GM18508 (cell line): ENCODE measurements at regions not wholly inside any gene's neighbourhood (a gene's known extent, or its start where the extent isn't known, plus 50 kb on each side); places are given as distances from the start of the nearest gene placed in this dataset.

ENCODE experiments used
- ATAC-seq: cut with Tn5 transposase; IDR thresholded peaks from one replicate; pipeline ENCODE4 v1.9.1; 2021; ENCODE audit warnings: moderate number of reproducible peaks; ENCODE audit not compliant: insufficient read depth, unreplicated experiment

- no peak for ATAC-seq
Observed at GRCh38 chr9:84393266-84393950, 52.9 kb upstream of the SLC28A3 start.

GRCh38 chr9:84394036-84394435, 53.5 kb upstream of the SLC28A3 start:
- ATAC-seq, result no peak

DNA sequence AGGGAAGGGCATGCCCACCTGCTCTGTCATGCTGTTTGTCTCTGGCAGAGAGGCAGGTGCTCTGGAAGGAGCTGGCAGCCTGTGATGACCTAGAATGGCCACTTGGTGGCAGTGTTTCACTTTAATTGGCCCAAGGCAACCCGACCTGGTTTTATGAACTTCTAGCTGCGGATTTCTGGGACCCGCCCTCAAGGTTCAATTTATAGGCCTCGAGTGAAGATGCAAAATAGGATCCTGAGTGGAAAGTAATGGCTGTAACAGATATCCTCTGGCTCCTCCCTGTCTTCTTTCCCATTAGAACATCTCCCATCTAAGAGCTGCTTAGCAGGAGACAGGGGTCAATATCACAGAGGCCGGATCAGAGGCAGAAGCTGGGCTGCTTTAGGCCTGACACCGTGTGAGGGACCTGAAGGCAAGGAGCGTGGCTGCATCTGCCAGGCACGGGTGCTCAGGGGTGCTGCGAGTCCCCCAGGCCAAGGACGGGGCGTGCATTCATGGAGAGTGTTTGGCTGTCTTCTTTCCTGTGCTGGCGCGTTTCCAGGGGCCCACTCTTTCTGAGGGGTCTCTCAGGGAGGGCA, 56.7 kb upstream of the SLC28A3 start:
- ATAC-seq, result no peak

DNA sequence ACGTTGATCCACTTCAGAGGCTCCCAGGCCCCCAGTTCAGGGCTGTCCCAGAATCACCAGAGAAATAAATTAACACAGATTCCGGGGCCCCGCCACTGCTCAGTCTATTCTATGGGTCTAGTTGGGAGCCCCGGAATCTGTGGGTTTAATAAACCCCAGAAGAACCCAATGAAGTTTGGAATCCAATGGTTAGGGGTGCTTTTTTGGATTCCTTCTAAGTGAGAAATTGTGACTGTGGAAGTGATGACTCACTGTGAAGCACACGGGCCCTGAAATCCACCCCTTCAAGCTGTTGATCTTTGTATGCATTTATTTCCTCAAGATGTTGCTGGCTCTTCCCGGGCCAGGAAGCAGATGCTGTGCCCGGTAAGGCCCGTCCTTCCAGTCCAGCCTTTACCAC, 57.3 kb upstream of the SLC28A3 start:
- ATAC-seq, result no peak

DNA sequence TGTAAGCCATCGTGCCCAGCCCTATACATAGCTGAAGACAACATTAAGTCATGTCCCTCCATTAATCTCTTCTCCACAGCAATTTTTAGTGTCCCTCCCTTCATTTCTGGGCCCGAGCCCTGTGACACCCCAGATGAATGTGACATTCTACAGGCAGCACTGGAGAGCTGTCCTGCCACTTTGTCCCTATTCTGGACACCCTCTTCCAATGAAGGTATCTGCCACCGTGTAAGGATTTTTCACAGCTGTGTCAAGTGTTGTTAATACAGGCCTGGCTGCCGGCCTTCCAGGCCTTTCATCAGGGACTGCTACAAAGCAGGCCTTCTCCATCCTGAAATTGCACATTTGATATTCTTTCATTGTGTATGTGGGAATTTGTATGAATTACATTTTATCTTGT, 62.0 kb upstream of the SLC28A3 start:
- ATAC-seq, result no peak

DNA sequence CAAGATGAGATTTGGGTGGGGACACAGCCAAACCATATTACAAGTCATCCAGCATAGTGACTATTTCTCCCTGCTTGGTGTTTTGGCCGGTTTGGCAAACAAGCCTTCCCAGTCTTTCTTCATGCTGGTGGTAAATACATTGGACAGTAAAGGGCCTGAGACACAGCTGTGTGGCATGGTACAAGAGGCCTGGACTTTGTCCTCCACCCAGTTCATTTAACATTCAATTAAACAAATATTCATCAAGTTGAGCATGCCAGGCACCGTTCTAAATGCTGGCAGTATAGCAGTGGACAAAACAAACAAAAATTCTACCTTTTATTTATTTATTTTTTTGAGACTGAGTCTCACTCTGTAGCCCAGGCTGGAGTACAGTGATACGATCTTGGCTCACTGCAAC, 62.7 kb upstream of the SLC28A3 start:
- ATAC-seq, result no peak

GRCh38 chr9:84404095-84404686, 63.6 kb upstream of the SLC28A3 start:
- no peak for ATAC-seq

GRCh38 chr9:84405667-84406066, 65.1 kb upstream of the SLC28A3 start:
- no peak for ATAC-seq

DNA sequence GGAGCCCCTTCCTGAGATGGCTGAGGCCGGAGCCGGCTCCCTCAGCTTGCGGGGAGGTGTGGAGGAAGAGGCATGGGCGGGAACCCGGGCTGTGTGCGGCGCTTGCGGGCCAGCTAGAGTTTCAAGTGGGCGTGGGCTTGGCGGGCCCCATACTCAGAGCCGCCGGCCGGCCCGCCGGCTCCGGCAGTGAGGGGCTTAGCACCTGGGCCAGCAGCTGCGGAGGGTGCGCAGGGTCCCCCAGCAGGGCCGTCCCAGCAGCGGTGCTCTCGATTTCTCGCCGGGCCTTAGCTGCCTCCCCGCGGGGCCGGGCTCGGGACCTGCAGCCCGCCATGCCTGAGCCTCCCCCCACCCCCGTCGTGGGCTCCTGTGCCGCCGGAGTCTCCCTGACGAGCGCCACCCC, 67.9 kb upstream of the SLC28A3 start:
- ATAC-seq, result no peak

DNA sequence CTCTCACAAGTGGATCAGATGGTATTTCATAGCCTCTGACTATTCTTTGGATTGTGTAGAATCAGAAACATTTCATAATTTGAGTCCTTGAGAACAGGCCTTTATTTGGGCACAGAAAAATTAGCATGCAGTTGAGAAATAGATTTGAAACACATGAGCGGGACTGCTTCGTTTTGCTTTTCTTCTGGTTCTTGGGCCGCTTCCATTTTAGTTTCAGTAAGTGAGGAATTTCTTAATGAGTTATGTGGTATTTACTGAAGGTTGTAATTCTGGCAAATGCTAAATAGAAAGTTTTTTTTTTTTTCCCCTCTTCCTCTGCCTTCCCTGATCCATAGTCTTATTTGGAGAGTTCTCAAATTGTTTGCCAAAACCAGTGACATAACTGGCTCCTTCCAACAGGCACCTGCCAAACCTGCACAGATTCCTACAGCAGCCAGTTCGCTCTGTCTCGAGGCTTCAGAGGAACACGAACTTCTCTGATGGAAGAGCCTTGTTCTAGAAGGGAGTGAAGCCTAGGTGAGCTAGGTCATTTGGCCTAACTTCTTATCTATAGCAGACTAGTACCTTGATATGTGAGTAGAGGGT, 71.2 kb upstream of the SLC28A3 start:
- no peak for ATAC-seq

GRCh38 chr9:84412654-84413053, 72.1 kb upstream of the SLC28A3 start:
- ATAC-seq, result no peak

DNA sequence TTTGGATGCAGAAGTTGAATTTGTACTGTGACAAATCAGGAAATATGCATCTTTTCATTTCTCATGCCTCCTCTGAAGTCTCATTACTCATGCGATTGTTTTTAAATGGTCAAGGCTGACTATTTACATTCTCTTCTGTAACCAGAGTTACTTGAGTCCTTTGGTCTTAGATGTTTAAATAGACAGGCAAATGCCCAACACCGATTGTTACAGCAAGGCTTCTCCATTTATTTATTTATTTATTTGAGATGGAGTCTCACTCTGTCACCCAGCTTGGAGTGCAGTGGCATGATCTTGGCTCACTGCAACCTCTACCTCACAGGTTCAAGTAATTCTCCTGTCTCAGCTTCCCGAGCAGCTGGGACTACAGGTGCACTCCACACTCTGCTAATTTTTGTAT, 72.7 kb upstream of the SLC28A3 start:
- no peak for ATAC-seq

GRCh38 chr9:84419031-84419602, 78.6 kb upstream of the SLC28A3 start:
- ATAC-seq, result no peak

- ATAC-seq, result no peak
Observed at GRCh38 chr9:84424931-84425330, 84.4 kb upstream of the SLC28A3 start.

DNA sequence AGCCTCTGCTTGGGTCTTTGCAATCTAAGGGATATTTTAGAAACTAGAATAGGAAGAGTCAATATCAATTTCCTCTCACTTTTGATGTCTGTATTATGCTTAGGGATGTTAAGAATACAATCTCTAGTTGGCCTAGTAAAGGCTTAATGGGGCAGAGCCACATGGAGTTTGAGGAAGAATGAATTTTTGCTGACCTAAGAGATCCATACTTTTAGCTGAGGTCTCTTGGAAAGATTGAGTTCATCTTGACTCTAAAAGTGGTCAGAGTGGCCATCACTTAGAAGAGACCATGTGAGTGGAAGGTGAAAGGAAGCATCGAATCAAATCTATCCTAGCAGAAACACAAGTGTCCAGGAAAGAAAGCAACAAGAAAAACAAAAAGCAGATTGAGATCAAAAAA, 92.2 kb upstream of the SLC28A3 start:
- ATAC-seq, result no peak

DNA sequence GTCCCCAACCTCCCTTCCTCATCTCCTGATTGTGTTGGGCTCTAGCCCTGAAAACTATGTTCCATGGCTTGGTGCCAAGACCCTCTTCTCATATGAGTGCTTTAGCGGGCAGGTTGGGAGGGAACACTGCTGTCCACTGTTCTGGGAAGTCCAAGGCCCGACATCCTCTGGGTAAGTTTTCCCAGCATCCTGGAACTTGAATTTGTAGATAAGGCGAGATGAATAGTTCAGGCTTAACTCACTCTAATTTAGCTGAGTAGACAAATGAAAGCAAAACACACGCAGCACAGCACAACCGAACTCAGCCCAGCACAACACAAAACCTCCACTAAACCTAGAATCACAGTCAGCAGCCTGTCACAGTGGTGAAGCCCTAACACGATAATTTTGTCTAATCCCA, 95.3 kb upstream of the SLC28A3 start:
- ATAC-seq, result no peak

DNA sequence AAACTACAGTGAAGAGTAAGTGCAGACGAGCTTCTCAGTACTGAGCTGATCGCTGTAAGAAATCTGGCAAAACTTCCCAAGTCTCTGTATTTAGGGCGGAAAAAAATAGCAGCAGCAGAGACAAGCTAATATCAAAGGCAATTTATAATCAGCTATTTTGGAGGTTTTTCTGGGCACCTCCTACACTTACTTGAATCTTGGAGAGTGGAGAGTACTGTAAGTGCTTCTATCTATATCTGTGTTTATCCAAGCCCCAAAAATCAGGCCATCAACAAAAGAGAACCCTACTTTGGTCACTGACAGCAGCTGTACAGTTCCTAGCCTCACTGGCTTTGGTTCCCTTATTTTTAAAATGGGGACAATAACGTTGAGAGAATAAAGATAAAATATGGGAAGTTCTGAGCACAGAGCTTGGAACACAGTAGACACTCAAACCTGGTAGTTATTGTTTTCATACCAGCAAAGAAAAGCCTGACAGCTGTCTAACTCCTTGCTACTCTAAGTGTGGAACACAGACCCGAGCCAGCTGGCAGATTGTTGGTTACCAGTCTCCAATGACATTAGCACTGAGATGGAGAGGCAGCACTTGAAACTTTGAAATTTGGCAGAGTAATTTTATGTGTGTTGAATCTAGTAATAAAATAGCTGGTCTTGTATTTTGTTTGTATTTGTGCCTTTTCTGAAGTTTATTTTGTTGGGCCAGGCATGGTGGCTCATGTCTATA, 96.0 kb upstream of the SLC28A3 start:
- no peak for ATAC-seq

DNA sequence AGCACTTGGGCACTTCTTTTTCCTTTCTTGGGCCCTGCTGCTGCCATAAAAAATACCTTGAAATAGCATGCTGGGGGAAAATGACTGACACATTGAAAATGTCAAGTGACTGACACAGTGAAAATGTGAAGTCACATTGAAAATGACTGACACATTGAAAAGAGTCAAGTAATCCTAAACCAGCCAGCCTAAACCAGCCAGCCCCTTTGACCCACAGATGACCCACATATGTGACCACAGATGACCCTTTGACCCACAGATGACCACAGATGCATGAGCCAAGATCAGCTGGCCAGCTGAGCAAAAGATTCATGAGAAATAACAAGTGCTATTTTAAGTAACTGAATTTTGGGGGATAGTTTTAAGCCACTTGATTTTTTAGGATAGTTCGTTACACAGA, 97.8 kb upstream of the SLC28A3 start:
- no peak for ATAC-seq

- no peak for ATAC-seq
Observed at GRCh38 chr9:84439250-84439649, 98.7 kb upstream of the SLC28A3 start.

GRCh38 chr9:84442712-84443111, 102.2 kb upstream of the SLC28A3 start:
- no peak for ATAC-seq

GRCh38 chr9:84445737-84446136, 105.2 kb upstream of the SLC28A3 start:
- ATAC-seq, result no peak
